ENCODE measurements at regions not wholly inside any gene's neighbourhood (a gene's known extent, or its start where the extent isn't known, plus 50 kb on each side); places are given as distances from the start of the nearest gene placed in this dataset.

DNA sequence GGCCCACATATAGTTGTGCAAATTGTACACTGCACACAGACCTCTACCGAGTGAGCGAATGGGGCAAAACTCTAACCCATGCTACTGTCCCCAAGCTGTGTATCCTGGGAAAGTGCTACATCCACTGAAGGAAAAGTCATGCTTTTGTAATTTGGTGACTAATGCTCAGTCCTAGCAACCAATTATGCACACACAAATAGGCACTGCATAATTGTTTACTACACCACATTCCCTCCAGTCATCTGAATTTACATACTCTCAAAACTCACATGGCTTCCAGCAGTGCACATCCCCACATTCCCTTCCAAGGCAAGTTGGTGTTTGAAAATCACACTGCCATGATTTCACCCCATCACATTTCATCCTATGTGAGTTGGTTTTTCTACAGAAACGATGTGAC lies 125.9 kb upstream of the OSMR start:
- no peak for DNase-seq

DNA sequence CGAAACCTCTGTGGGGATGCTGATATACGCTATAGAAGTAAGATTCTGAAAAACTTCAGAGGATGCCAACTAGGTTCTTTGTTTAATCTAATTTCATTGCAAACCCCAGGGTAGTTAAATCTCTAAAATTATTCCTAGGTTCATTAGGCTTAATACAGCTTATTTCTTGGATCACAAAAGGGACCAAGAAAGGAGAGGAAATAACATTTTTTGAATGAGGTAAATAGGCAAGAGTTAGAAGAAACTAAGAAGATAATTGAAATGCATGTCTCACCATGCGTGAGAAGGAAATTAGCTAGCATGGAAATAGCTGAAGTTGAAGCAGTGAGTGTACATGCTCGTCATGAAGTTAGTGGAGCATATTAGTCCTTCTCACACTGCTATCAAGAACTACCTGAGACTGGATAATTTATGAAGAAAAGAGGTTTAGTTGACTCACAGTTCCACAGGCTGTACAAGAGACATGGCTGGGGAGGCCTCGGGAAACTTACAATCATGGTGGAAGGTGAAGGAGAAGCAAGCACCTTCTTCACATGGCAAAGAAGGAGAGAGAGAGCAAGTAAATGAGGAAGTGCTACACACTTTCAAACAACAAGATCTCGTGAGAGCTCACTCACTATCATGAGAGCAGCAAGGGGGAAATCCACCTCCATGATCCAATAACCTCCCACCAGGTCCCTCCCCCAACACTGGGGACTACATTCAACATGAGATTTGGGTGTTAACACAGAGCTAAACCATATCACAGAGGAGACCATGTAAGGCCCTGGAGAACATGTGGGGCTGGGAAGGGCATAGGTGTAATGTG lies 125.1 kb upstream of the OSMR start:
- no peak for DNase-seq

DNA sequence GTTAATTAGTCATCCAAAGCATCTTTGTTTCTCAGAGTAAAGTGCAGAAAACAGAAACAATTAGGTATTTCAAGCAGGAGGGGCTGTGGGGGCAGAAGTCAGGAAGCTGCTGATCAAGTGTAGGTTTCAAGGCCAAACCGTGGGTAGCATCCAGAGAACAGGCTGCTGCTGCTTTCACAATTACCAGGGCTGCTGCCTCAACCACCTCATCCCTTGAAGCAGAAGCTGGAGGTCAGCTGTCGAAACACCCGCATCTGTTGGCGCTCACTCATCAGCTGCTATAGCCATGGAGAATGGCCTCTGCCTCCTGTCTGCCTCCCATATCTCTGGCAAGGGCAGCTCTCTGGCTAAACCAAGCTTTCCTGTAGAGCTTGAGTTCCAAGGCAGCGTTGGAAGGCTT lies 122.9 kb upstream of the OSMR start:
- no peak for DNase-seq

DNA sequence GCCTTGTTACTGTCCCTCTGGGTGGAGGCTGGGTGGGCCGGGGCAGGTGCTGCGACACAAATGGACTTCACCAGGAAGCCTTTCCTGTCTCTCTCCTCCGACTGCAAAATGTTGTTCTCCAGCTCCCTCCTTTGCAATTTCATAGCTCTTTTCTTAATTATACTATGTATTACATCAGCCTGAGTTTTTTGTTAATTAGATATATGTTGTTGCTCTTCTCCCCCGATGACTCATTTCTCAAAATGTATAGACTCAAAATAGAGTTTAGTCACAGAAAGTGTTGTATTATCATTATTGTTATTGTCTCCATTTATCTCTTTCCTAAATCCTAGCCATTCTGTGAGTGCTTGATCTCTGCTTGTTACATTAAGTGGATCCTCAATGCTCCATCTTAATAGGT lies 122.4 kb upstream of the OSMR start:
- no peak for DNase-seq

DNA sequence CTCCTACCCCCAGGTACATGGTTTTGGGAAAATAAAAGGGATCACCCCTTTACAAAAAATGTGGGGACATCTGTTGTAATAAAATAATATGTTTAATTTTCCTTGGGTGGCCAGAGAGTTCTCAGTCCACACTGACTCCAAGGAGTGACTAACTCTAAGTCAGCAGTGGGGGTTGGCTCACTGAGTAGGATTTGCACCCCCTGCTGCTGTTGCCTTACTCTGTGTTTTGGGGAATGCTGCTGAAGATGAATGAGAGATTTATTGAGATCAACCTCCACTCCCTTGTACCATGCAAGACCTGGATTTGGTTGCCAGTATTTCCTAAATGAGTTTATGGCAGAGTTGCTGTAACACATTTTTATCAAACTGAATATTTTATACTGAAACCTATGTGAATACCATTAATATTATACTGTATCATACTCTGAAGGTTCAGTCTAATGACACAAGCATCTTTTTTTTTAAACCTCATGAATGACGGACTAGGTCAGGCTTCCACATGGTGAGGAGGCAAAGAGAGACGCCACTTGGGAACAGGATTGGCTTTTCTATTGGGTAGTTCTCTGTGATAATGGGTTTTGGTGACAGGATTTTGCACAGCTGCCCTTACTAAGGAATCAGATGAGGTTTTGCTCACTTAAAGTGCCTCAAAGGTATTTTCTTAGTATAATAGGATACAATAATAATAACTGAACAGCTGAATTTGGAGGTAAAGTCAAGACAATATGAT lies 121.3 kb upstream of the OSMR start:
- DNase-seq = no peak

DNA sequence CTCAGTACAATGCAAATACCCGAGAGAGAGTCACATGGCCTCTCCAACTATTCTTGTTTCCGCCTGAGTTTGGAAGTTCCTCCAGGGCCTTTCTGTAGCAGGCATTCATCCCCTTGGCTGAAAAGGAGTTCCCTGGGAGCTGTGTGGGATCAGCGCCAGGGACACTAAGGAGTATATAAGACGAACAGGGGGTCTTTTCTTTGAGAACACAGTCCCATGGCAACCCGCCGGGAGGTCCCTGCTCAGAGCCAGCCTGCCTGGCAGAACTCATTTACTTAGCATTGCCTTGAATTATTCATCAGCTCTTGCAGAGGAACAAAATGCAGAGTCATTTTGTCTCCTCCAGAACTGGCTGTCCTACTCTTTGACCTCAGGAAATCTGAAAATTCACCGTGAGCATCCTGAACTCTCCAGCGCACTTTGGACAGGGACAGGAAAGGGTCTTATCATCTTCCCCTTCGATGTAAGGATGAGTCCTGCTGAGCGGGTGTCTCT lies 120.4 kb upstream of the OSMR start:
- no peak for DNase-seq

DNA sequence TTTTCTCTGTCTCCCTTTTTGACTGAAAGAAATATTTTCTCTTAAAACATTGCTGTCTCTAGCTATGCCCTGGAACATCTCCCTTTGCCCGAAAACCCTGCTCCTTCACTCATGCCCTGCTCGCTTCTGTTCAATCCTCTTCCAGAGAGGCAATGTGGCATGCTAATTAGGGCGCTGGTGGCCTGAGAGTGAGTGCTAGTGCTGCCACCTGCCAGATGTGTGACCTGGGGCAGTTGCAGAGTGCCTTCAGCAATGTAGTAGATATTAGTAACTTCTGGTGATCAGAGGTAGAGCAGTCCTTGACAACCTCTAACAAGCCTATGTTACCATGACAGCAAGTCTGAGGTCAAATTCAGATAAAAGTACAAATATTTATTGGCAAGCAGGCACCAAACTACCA lies 119.5 kb upstream of the OSMR start:
- no peak for DNase-seq

DNA sequence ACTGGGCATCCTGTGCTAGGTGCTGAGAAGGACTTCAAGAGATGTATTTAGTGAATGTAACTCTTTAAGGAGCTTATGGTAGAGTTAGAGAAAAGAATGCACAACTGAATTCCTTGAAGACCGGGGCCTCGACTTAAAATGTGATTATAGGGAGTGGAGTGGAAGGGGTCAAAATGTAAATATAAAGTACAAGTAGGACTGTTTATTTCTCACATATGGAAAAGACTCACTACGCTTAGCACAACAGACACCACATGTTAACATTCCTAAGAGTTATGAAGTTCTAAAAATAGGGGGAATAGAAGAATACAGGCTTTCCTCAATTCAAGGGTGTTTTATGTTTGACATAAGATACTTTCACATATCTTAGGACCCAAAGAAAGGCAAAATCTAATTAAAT lies 117.8 kb upstream of the OSMR start:
- no peak for DNase-seq

DNA sequence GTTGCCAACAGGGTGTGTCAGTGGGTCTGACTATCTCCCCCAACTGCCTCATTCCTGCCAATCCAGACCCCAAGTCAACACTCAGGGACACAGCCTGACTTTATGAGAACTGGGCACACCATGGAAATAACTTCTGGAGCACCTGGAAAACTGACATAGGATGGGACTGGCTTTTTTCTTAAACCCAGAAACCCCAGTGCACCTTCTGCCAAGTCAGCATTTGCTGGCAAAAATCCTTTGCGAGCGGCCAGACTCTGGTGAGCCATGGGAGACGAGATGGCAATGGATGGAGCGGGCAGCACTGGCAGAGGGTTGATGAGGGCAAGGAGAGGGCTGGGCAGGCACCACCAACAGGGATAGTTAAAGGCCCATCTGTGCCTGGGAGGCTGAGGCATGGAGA lies 114.4 kb upstream of the OSMR start:
- DNase-seq = no peak

DNA sequence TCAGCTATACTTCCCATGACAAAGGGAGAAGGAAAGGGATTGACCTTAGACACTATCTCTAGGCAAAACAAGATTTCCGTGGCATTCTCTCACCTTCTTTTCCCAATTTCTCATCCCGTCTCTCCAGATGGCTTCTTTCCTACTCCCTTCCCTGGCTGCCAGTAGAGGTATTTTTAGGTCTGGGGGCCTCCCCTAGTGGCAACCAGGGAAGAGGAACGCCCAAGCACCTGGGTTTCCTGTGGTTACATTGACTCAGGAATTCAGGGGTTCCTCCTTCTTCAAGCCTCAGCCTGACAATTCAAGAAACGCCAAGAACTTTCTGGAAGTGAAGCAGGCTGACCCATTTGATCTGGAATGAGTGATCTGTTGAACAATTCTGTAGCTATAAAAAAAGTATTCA lies 111.5 kb upstream of the OSMR start:
- DNase-seq = no peak

DNA sequence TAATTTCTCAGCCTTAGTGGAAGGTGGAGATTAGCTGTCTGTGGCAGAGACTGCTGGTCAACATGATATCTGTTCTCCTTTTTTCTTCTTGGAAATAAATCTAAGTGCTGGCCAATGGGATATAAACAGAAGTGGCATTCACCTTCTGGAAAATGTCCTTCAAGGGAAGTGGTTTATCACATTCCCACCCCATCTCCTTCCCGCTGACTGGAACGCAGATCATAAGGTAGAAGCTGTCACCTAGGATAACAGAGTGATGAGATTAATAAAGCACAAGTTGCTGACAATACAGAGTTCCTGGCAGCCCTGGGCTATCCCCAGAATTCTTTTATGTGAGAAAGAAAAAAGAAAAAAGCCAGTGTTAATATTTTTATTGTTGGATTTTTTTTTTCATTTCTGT lies 109.7 kb upstream of the OSMR start:
- DNase-seq = no peak

DNA sequence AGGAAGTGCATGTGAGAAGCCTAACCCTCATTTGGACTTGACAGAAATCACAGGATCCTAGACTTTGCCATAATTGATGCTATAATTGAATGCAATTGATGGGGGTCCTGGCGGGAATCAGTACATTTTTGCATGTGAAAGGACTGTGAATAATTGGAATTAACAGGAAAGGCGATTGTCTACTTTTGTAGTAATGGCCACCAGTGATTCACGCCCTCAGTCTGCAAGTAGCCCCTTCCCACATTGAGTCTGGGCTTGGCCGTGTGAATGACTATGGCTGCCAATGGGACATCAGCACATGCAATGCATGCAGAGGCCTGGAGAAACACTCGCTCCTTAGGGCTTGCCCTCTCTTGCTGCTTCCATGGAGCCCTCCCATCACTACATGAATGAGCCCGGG lies 107.8 kb upstream of the OSMR start:
- no peak for DNase-seq

DNA sequence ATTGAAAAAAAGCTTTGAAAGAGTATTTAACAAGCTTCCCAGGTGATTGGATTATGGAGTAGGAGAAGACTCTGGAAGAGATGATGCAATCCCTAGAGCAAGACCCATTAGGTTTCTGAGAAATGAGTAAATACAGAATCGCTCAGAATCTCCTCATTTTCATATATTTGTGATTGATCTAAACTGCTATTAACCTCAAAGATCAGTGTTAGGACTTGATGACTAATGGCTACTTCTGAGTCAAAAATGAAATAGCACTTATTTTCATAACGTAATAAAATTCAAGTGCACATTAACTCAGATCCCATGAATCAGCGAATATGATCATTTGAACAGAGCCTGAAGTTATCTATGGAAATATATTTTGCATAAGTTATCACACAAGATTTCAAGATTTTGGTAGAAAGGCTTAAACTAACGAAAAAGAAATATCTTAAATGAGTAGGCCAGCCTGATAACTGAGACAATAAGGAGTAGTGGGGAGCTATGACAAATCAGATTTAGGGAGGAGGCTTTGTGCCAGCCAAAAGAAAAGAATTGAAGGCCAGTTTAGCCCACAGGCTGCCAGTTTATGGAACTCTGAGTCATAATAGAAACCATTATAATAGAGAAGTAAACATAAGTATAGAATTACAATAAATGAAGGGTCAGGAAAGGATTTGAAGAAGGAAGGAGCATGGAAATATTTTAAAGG lies 106.7 kb upstream of the OSMR start:
- no peak for DNase-seq

DNA sequence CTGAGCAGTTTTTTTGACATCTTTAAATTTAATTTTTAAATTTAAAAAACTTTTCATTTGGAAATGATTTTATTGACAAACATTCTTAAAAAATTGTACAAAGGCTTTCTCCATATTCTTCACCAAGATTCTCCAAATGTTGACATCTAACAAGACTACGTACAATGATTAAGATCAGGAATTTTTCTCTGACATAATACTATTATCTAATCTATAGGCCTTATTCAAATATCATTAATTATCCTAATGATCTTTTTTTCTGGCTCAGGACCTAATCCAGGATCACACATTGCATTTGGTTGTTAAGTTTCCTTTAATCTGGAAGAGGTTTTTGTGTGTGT lies 106.1 kb upstream of the OSMR start:
- DNase-seq = no peak

DNA sequence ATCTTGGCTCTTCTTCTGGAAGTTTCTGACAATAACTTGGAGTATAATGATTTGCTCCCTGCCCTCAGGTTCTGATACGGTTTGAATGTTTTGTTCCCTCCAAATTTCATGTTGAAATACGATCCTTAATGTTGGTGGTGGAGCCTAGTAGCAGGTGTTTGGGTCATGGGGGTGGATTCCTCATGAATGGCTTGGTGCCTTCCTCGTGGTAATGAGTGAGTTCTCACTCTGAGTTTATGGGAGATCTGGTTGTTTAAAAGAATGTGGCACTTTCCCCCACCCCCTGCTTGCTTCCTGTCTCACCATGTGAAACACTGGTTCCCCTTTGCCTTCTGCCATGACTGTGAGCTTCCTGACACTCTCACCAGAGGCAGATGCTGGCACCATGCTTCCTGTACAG lies 103.0 kb upstream of the OSMR start:
- no peak for DNase-seq

DNA sequence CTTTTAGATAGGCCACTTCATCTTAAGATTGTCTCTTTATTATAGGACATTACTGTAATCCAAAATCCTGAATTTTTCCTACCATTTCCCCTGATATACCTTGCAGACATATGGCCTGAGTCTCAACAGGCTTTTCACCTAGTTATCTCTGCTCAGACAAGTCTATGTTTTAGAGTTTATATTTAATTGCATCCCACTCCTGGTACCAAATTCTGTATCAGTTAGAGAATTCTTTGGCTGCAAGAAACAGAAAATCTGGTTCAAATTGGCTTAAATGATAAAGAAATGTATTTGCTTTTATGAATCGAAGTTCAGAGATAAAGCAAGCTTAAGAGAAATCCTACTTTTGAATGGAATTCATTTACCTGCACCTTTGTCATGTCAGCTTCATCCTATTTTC lies 102.2 kb upstream of the OSMR start:
- no peak for DNase-seq

DNA sequence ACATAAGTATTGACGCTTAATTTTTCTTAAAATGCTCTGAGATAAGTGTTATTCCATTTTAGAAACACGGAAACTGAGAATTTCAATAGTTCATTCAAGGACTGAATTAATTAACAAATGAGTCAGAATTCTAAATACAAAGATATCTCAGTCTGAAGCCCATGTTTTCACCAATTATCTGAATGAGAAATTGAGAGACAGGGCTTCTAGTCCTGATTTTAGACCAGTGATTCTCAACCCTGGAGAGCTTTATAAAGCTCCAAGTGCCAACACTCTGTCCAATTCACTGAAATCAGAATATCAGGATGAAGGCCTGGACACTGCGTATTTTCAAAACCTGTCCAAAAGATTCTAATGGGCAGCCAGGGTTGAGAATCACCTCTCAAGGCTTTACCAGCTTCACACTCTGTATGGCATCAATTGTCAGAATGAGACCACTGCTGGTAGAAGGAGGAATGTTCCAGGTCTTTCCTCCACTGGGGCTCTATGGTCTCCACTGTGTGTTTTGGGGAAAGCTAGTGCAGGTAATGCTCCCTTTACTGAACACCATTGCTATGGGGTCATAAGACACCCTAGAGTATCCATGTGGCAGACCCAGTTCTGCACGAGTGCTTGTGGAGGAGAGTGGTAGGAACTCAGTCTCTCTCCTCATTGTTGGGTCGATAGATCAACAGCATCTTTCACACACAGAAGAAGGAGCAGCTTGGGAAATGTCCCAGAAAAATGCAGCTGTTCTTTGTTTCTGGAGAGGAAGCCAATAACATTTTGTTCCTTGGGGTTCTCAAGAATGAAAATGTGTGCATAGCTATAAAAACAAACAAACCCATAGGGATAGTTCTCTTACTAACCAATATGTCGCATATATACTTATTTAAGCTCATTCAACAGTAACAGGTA lies 99.7 kb upstream of the OSMR start:
- no peak for DNase-seq

DNA sequence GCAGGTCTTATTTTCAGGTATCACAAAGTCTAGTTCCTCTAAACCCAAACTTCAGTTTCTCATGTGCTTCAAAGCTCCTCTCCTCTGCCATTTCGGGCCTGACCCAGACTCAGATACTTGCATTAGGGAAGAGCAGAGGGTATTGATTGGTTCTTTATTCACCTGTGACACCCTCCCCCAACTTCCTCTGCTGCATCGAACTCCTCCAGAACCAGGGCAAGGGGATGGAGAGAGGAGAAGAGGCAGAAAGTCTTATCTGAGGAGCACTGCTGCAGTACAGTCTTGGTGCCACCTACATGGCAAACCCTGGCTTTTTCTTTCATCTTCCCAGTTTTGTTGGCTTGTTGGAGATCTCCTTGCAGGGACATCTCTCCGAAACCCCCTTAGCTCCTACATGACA lies 96.0 kb upstream of the OSMR start:
- no peak for DNase-seq

DNA sequence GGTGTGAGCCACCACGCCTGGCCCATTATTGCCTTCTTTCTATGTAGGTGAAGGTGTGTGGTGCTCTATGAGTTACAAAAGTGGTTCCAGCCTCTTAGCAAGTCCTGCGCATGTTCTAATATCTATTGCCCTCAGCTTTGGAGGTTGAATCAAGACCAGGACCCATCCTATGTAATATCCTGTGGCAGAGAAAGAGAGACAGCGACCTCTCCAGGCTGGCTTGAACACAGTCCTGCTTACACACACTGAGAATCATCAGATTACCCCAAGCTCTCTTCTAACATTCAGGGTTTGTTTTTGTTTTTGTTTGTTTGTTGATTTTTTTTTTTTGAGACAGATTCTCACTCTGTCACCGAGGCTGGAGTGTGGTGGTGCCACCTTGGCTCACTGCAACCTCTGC lies 94.7 kb upstream of the OSMR start:
- no peak for DNase-seq

DNA sequence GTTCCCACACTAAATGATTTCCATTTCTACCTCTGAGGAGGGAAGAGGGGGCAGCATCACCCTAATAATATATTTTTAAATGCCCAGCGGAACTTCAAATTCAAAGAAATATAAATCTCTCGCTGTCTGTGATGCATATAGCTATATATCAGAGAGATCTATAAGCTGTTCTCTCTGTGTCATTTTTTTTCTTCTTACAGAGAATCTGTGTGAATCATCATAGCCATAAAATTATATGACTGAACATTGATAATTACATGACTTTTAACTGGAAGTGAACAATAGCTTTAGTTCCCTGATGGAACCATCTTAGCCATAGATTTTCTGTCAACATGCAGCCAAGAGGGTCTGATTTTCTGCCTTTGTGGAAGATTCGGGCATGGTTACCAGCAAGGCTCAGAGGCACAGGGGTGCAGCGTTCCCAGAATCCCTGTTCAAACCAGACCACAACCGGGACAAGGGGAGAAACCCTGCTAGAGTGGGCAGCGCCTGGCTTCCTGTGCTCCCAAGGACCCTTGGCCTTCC lies 93.7 kb upstream of the OSMR start:
- DNase-seq = no peak

DNA sequence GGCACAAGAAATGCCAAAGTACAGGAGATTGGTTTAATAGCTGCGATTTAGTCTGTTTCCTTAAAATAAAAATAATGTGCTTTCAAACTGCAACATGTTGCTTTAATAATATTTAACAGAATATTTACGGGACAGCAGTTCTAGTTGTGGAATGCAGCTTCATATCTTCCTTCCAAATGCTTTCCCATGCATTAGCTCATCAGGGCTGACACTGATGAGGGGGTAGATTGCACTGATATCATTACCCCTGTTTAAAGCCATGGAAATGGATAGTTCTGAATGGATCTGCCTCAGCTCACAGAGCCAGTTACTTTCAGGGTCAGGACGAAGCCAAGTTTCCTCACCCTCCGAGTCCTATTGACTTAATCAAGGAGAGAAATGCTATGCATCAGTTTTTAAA lies 93.2 kb upstream of the OSMR start:
- no peak for DNase-seq

DNA sequence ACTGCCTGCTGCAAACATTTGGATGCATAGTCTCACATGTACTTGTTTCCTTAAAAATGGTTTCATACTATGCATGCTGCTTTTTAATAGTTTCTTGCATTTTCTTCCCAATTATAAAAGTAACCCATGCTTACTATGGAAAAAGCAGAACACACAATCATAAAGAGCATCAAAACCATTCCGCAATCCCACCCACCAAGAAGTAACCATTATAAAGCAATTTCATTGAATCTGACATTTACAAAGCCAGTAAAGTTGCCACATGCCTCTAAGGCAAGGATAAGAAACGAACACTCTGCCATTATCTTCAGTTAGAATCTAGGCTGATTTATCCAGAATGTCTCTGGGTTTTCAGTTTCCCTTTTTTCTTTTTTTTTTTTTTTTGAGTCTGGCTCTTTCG lies 92.7 kb upstream of the OSMR start:
- no peak for DNase-seq

DNA sequence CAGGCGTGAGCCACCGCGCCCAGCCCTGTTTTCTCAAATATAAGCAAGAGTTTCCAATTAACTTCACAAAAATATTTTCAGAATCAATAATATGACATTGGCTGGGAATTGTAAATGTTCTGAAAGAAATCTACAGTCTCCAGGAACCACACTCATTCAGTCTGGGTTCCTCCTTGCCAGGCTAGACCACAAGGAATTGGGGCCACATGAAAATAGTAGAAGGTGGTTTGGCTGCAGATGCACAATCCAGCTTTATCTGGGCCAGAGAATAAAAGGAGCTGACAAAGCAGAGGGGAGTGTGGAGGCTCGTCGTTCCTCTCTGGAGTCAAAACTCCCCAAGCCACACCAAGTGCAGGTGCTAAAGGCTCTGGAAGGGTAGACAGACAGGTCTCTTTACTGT lies 92.0 kb upstream of the OSMR start:
- no peak for DNase-seq
